K562 (cell line): ENCODE measurements at regions not wholly inside any gene's neighbourhood (a gene's known extent, or its start where the extent isn't known, plus 50 kb on each side); places are given as distances from the start of the nearest gene placed in this dataset.

Experiments used
- BDP1 ChIP-seq: IDR thresholded peaks from 3 replicates; pipeline ENCODE4 v1.6.1; 2011; ENCODE audit not compliant: insufficient read length, insufficient read depth
- DIDO1 ChIP-seq: fragments of 450-650 bp; IDR thresholded peaks from 2 replicates; pipeline ENCODE4 v1.6.1; 2016; ENCODE audit warnings: low read depth, missing biosample characterization, missing genetic modification characterization
- E2F8 ChIP-seq: fragments of 450-650 bp; IDR thresholded peaks from 2 replicates; pipeline ENCODE4 v1.7.1; 2018; ENCODE audit warnings: mild to moderate bottlenecking, low read depth; ENCODE audit not compliant: partially characterized antibody
- FOXJ3 ChIP-seq: sonication (generic); formaldehyde crosslinking; IDR thresholded peaks from 2 replicates; pipeline ENCODE4 v1.4.0; 2020; ENCODE audit warnings: mild to moderate bottlenecking, missing genetic modification reagents
- HNRNPH1 ChIP-seq: fragments of 200-400 bp; formaldehyde crosslinking; optimal IDR thresholded peaks from 2 replicates; pipeline ENCODE3; 2017; ENCODE audit warnings: low read depth, mild to moderate bottlenecking, low read length, moderate library complexity
- ILF3 ChIP-seq: fragments of 450-650 bp; IDR thresholded peaks from 2 replicates; pipeline ENCODE4 v1.6.1; 2018; ENCODE audit warnings: antibody characterized with exemption, mild to moderate bottlenecking, moderate library complexity, borderline replicate concordance
- KLF10 ChIP-seq: fragments of 250-450 bp; sonication (Bioruptor Pico); IDR thresholded peaks from 2 replicates; pipeline ENCODE4 v1.6.1; 2021; ENCODE audit warnings: matching md5 sums
- MAFK ChIP-seq: IDR thresholded peaks from 2 replicates; pipeline ENCODE4 v1.6.1; 2011; ENCODE audit warnings: low read length, improper control_type of control experiment
- MEF2A ChIP-seq: IDR thresholded peaks from 2 replicates; pipeline ENCODE4 v1.6.1; 2011; ENCODE audit warnings: low read depth, mild to moderate bottlenecking, low read length, moderate library complexity; ENCODE audit not compliant: control insufficient read depth
- NFXL1 ChIP-seq: fragments of 450-650 bp; formaldehyde crosslinking; IDR thresholded peaks from 2 replicates; pipeline ENCODE4 v1.4.0; 2021; ENCODE audit warnings: mild to moderate bottlenecking
- NR2F6 ChIP-seq: fragments of 450-650 bp; formaldehyde crosslinking; IDR thresholded peaks from 2 replicates; pipeline ENCODE4 v1.4.0; 2020; ENCODE audit warnings: mild to moderate bottlenecking
- PCBP2 ChIP-seq: fragments of 200-400 bp; formaldehyde crosslinking; IDR thresholded peaks from 2 replicates; pipeline ENCODE4 v1.6.1; 2018; ENCODE audit warnings: low read length, low read depth, mild to moderate bottlenecking, moderate library complexity; ENCODE audit not compliant: poor library complexity, severe bottlenecking
- PTTG1 ChIP-seq: fragments of 450-650 bp; IDR thresholded peaks from 2 replicates; pipeline ENCODE4 v1.6.1; 2016; ENCODE audit warnings: low read depth, mild to moderate bottlenecking, missing genetic modification characterization, missing compliant biosample characterization
- SP1 ChIP-seq: sonication (generic); formaldehyde crosslinking; IDR thresholded peaks from 2 replicates; pipeline ENCODE4 v1.8.1; 2022; ENCODE audit warnings: mild to moderate bottlenecking, missing genetic modification reagents
- SREBF1 ChIP-seq: fragments of 150-350 bp; IDR thresholded peaks from 2 replicates; pipeline ENCODE4 v1.6.1; 2014; ENCODE audit warnings: antibody characterized with exemption, low read depth, low read length, borderline replicate concordance
- STAT5A ChIP-seq: IDR thresholded peaks from 2 replicates; pipeline ENCODE4 v1.6.1; 2012; ENCODE audit warnings: low read length, inconsistent platforms, borderline replicate concordance
- TBL1XR1 ChIP-seq, 2 experiments: IDR thresholded peaks; 2 replicates each; pipeline ENCODE4 v1.6.1; 2012; ENCODE audit warnings: improper control_type of control experiment in 2 of 2, low read length in 2 of 2, mild to moderate bottlenecking in 1 of 2
- TFAM ChIP-seq: fragments of 250-450 bp; sonication (Bioruptor Pico); conservative IDR thresholded peaks from 2 replicates; pipeline ENCODE4 v1.5.0; 2021; ENCODE audit warnings: mild to moderate bottlenecking, moderate library complexity
- ZNF282 ChIP-seq: sonication (generic); formaldehyde crosslinking; IDR thresholded peaks from 2 replicates; pipeline ENCODE4 v1.8.1; 2023; ENCODE audit warnings: missing genetic modification reagents
- ZNF584 ChIP-seq: fragments of 200-800 bp; sonication (Bioruptor generic); IDR thresholded peaks from 2 replicates; pipeline ENCODE4 v1.6.1; 2016; ENCODE audit warnings: low read depth, mild to moderate bottlenecking, missing genetic modification characterization, missing compliant biosample characterization
- ZNF76 ChIP-seq: fragments of 250-450 bp; sonication (Bioruptor Pico); IDR thresholded peaks from 2 replicates; pipeline ENCODE4 v1.4.0; 2020; ENCODE audit warnings: mild to moderate bottlenecking, moderate library complexity, borderline replicate concordance
- TF ChIP-seq, protein P1 (sequence below): fragments of 450-650 bp; formaldehyde crosslinking; IDR thresholded peaks from 2 replicates; pipeline ENCODE4 v1.4.0; 2020; ENCODE audit warnings: mild to moderate bottlenecking
- TF ChIP-seq, protein P2 (sequence below): fragments of 250-450 bp; sonication (Bioruptor Pico); IDR thresholded peaks from 2 replicates; pipeline ENCODE4 v1.8.0; 2021; ENCODE audit warnings: moderate library complexity, mild to moderate bottlenecking, inconsistent platforms
- TF ChIP-seq, protein P3 (sequence below): sonication (generic); formaldehyde crosslinking; IDR thresholded peaks from 2 replicates; pipeline ENCODE4 v1.8.1; 2023; ENCODE audit warnings: mild to moderate bottlenecking, missing genetic modification reagents
- TF ChIP-seq, protein P4 (sequence below): fragments of 200-800 bp; sonication (Bioruptor generic); IDR thresholded peaks from 2 replicates; pipeline ENCODE4 v1.6.1; 2017; ENCODE audit warnings: missing genetic modification characterization, missing compliant biosample characterization

- TF ChIP-seq SREBF1 (no peak), PCBP2 (no peak), DIDO1 (no peak), ZNF76 (CRISPR knock-in tag) (no peak), PTTG1 (no peak), ZNF584 (CRISPR knock-in tag) (no peak), FOXJ3 (CRISPR knock-in tag) (no peak), BDP1 (no peak), TFAM (CRISPR knock-in tag) (no peak), MEF2A (no peak), ZNF282 (CRISPR knock-in tag) (no peak), TBL1XR1 (IDR thresholded peaks at IDR 0.05; ENCODE audit: low read length in 2 of 2) (peak in 1 of 2 experiments; percentile 10; a peak in 1 of 4 replicates), HNRNPH1 (no peak), NR2F6 (CRISPR knock-in tag) (no peak), E2F8 (no peak), SP1 (CRISPR knock-in tag) (no peak), MAFK (no peak), ILF3 (0 out of 2 replicates have a peak, but pooled peaks have one; percentile 75), KLF10 (no peak), NFXL1 (CRISPR knock-in tag) (no peak), STAT5A (no peak)
- TF ChIP-seq, protein P1, sequence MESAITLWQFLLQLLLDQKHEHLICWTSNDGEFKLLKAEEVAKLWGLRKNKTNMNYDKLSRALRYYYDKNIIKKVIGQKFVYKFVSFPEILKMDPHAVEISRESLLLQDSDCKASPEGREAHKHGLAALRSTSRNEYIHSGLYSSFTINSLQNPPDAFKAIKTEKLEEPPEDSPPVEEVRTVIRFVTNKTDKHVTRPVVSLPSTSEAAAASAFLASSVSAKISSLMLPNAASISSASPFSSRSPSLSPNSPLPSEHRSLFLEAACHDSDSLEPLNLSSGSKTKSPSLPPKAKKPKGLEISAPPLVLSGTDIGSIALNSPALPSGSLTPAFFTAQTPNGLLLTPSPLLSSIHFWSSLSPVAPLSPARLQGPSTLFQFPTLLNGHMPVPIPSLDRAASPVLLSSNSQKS (CRISPR knock-in tag), result no peak
- TF ChIP-seq, protein P2, sequence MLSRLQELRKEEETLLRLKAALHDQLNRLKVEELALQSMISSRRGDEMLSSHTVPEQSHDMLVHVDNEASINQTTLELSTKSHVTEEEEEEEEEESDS (CRISPR knock-in tag), result no peak
- TF ChIP-seq, protein P3, sequence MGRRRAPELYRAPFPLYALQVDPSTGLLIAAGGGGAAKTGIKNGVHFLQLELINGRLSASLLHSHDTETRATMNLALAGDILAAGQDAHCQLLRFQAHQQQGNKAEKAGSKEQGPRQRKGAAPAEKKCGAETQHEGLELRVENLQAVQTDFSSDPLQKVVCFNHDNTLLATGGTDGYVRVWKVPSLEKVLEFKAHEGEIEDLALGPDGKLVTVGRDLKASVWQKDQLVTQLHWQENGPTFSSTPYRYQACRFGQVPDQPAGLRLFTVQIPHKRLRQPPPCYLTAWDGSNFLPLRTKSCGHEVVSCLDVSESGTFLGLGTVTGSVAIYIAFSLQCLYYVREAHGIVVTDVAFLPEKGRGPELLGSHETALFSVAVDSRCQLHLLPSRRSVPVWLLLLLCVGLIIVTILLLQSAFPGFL (CRISPR knock-in tag), result no peak
- TF ChIP-seq, protein P4, sequence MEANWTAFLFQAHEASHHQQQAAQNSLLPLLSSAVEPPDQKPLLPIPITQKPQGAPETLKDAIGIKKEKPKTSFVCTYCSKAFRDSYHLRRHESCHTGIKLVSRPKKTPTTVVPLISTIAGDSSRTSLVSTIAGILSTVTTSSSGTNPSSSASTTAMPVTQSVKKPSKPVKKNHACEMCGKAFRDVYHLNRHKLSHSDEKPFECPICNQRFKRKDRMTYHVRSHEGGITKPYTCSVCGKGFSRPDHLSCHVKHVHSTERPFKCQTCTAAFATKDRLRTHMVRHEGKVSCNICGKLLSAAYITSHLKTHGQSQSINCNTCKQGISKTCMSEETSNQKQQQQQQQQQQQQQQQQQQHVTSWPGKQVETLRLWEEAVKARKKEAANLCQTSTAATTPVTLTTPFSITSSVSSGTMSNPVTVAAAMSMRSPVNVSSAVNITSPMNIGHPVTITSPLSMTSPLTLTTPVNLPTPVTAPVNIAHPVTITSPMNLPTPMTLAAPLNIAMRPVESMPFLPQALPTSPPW (CRISPR knock-in tag), result no peak
Measured at GRCh38 chr7:130982160-130982638, 248.2 kb upstream of the KLF14 start (continued).
